ENCODE measurements at regions not wholly inside any gene's neighbourhood (a gene's known extent, or its start where the extent isn't known, plus 50 kb on each side); places are given as distances from the start of the nearest gene placed in this dataset.

DNA sequence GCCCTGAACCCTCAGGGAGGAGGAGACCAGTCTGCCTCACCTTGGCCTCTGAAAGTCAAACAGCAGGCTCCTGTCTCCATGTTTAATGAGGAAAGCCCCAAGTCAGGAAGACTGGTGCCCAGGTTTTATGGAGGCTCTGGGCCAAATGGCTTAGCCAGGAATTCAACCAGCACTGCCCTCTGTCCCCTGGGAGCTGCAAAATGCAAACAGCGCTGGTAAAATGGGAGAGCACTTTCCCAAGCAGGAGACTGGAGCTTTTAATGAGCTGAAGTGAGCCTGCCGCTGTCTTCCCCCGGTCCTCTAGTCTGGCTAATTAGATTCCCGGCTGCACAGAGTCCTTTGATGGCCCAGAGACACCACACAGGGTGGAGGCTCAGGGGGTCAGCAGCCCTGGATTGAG, 276.0 kb upstream of the TRIB2 start:
- no peak for TF ChIP-seq POLR2A (IDR thresholded peaks at IDR 0.05; ENCODE audit: low read depth, low read length)
- no peak for TF ChIP-seq TAF1 (IDR thresholded peaks at IDR 0.05; ENCODE audit: low read depth, low read length)
- TF ChIP-seq POLR2AphosphoS5 (IDR thresholded peaks at IDR 0.05; ENCODE audit: low read depth, low read length), result no peak
- TF ChIP-seq POU2F2 (IDR thresholded peaks at IDR 0.05; ENCODE audit: low read depth, low read length), result no peak
- no peak for TF ChIP-seq PAX5 (IDR thresholded peaks at IDR 0.05; ENCODE audit: insufficient read depth, low read length, severe bottlenecking)
